HCT116 (cell line): ENCODE measurements at regions not wholly inside any gene's neighbourhood (a gene's known extent, or its start where the extent isn't known, plus 50 kb on each side); places are given as distances from the start of the nearest gene placed in this dataset.

ENCODE experiments used
- ATAC-seq: fragments of 200-7000 bp; cut with Tn5 transposase; 2 replicates; pipeline ENCODE4 v1.9.1; 2020; ENCODE audit warnings: mild to moderate bottlenecking, moderate library complexity
- BruUV-seq: library from RNA; stranded (reverse); fragments of 400-500 nt; replicated peaks from 2 replicates; lab custom pipeline; 2021; lab: Mats Ljungman, UMichigan
- CTCF ChIA-PET: fragments of 300-600 bp; sonication (Branson Sonifier 250); formaldehyde crosslinking; loops from one replicate; lab custom pipeline; 2021; ENCODE audit warnings: antibody characterized with exemption; lab: Charles Lee
- POLR2A ChIA-PET: fragments of 300-600, 350-600 bp; sonication (Branson Sonifier 250); formaldehyde crosslinking; loops from one replicate; lab custom pipeline; 2021; ENCODE audit warnings: antibody characterized with exemption; lab: Charles Lee
- RAD21 ChIA-PET, 2 experiments: fragments of 300-600 bp; sonication (Branson Sonifier 250); formaldehyde crosslinking; loops; one replicate each; lab custom pipeline; 2023; ENCODE audit warnings: low total read pairs in 2 of 2; ENCODE audit not compliant: uncharacterized antibody in 2 of 2, unreplicated experiment in 2 of 2, low non-redundant PET in 1 of 2; lab: Charles Lee
- DNase-seq: peaks from one replicate; pipeline ENCODE4 v3.0.0-alpha.2; 2010; ENCODE audit warnings: low read depth, low spot score
- H2AFZ ChIP-seq: fragments of 200-600 bp; shearing (Covaris generic), sonication (generic); 2 replicates; pipeline ENCODE4 v1.6.1; 2017; ENCODE audit warnings: low read depth, mixed run types, mixed read lengths, antibody characterized with exemption, low read length; ENCODE audit not compliant: poor library complexity, severe bottlenecking
- H3K27ac ChIP-seq: 2 replicates; pipeline ENCODE4 v1.5.1; 2012; ENCODE audit warnings: low read depth, low read length
- H3K27me3 ChIP-seq: fragments of 200-600 bp; sonication (generic); 2 replicates; pipeline ENCODE4 v1.6.1; 2016; ENCODE audit warnings: mixed run types, low read length, mixed read lengths; ENCODE audit not compliant: insufficient read depth
- H3K36me3 ChIP-seq, 2 experiments: fragments of 200-500 bp in 1 of 2; fragments of 200-600 bp in 1 of 2; sonication (Bioruptor generic) in 1 of 2; sonication (generic) in 1 of 2; 2 replicates each; pipeline versions ENCODE4 v1.5.1 to v1.6.1; 2014 to 2016; ENCODE audit warnings: low read length in 2 of 2, inconsistent platforms in 1 of 2, mixed read lengths in 1 of 2, mixed run types in 1 of 2; ENCODE audit not compliant: insufficient read depth in 2 of 2, control insufficient read depth in 1 of 2
- H3K4me1 ChIP-seq, 2 experiments: fragments of 200-600 bp in 1 of 2; sonication (generic) in 1 of 2; 2 replicates each; pipeline versions ENCODE4 v1.5.1 to v1.6.1; 2012 to 2017; ENCODE audit warnings: low read length in 2 of 2, inconsistent platforms in 1 of 2, mild to moderate bottlenecking in 1 of 2, mixed read lengths in 1 of 2, mixed run types in 1 of 2, moderate library complexity in 1 of 2; ENCODE audit not compliant: insufficient read depth in 2 of 2, control insufficient read depth in 1 of 2
- H3K4me2 ChIP-seq: fragments of 200-600 bp; sonication (generic); 2 replicates; pipeline ENCODE4 v1.6.1; 2017; ENCODE audit warnings: mixed run types, low read length, mixed read lengths
- H3K4me3 ChIP-seq, 2 experiments: fragments of 200-600 bp in 1 of 2; sonication (generic) in 1 of 2; replicated peaks in 1 of 2; 2 replicates each; pipeline ENCODE4 v1.5.1; 2011 to 2016; ENCODE audit warnings: low read length in 2 of 2, control low read depth in 1 of 2, low read depth in 1 of 2, mild to moderate bottlenecking in 1 of 2, mixed read lengths in 1 of 2, mixed run types in 1 of 2
- H3K79me2 ChIP-seq: fragments of 200-600 bp; sonication (generic); 2 replicates; pipeline ENCODE4 v1.6.1; 2017; ENCODE audit warnings: mild to moderate bottlenecking, mixed run types, low read length, moderate library complexity, mixed read lengths; ENCODE audit not compliant: insufficient read depth
- H3K9ac ChIP-seq: fragments of 200-600 bp; sonication (generic); 2 replicates; pipeline ENCODE4 v1.6.1; 2016; ENCODE audit warnings: low read length, mixed read lengths
- H3K9me2 ChIP-seq: fragments of 200-600 bp; sonication (generic), shearing (Covaris generic); 2 replicates; pipeline ENCODE4 v1.6.1; 2017; ENCODE audit warnings: mixed run types, mild to moderate bottlenecking, moderate library complexity; ENCODE audit not compliant: insufficient read depth
- H3K9me3 ChIP-seq, 2 experiments: fragments of 200-500 bp in 1 of 2; fragments of 200-600 bp in 1 of 2; sonication (Bioruptor generic) in 1 of 2; sonication (generic) in 1 of 2; 2 replicates each; pipeline ENCODE4 v1.6.1; 2014 to 2017; ENCODE audit warnings: low read length in 2 of 2, mixed read lengths in 2 of 2, inconsistent platforms in 1 of 2, low read depth in 1 of 2, mild to moderate bottlenecking in 1 of 2, mixed run types in 1 of 2, moderate library complexity in 1 of 2; ENCODE audit not compliant: control insufficient read depth in 1 of 2, insufficient read depth in 1 of 2
- H4K20me1 ChIP-seq: fragments of 200-600 bp; sonication (generic), shearing (Covaris generic); 2 replicates; pipeline ENCODE4 v1.6.1; 2017; ENCODE audit warnings: mixed run types, mild to moderate bottlenecking, moderate library complexity; ENCODE audit not compliant: insufficient read depth
- CBX3 ChIP-seq: IDR thresholded peaks from 2 replicates; pipeline ENCODE4 v1.6.1; 2012; ENCODE audit warnings: low read depth
- CEBPB ChIP-seq: IDR thresholded peaks from 2 replicates; pipeline ENCODE4 v1.6.1; 2012; ENCODE audit warnings: low read depth
- EGR1 ChIP-seq: IDR thresholded peaks from 2 replicates; pipeline ENCODE4 v1.6.1; 2012; ENCODE audit warnings: low read depth
- EZH2 ChIP-seq: fragments of 200-600 bp; sonication (generic); IDR thresholded peaks from 2 replicates; pipeline ENCODE4 v1.6.1; 2017; ENCODE audit warnings: antibody characterized with exemption, mixed run types
- EZH2phosphoT487 ChIP-seq: fragments of 200-600 bp; IDR thresholded peaks from 2 replicates; pipeline ENCODE4 v1.6.1; 2018; ENCODE audit warnings: antibody characterized with exemption, borderline replicate concordance
- FOSL1 ChIP-seq: IDR thresholded peaks from 2 replicates; pipeline ENCODE4 v1.6.1; 2012; ENCODE audit warnings: low read depth
- JUND ChIP-seq: IDR thresholded peaks from 2 replicates; pipeline ENCODE4 v1.6.1; 2012
- POLR2A ChIP-seq: IDR thresholded peaks from 2 replicates; pipeline ENCODE4 v1.7.0; 2011; ENCODE audit warnings: borderline replicate concordance; ENCODE audit not compliant: insufficient read depth, insufficient read length; ENCODE audit errors: extremely low read depth
- POLR2AphosphoS5 ChIP-seq: IDR thresholded peaks from 2 replicates; pipeline ENCODE4 v1.6.1; 2011; ENCODE audit warnings: mild to moderate bottlenecking, low read depth, low read length, moderate library complexity
- RAD21 ChIP-seq: IDR thresholded peaks from 2 replicates; pipeline ENCODE4 v1.6.1; 2012; ENCODE audit warnings: low read depth, mild to moderate bottlenecking
- SIN3A ChIP-seq: IDR thresholded peaks from 2 replicates; pipeline ENCODE4 v1.6.1; 2012; ENCODE audit warnings: low read depth
- SP1 ChIP-seq: IDR thresholded peaks from 2 replicates; pipeline ENCODE4 v1.6.1; 2012; ENCODE audit warnings: low read depth
- TCF7L2 ChIP-seq: IDR thresholded peaks from 2 replicates; pipeline ENCODE4 v1.7.0; 2011; ENCODE audit warnings: borderline replicate concordance, inconsistent platforms; ENCODE audit not compliant: insufficient read depth, insufficient read length; ENCODE audit errors: extremely low read depth
- ZNF274 ChIP-seq: fragments of 200-500 bp; sonication (Bioruptor generic); IDR thresholded peaks from 2 replicates; pipeline ENCODE4 v1.6.1; 2014; ENCODE audit warnings: mild to moderate bottlenecking, low read depth, low read length, inconsistent platforms
- intact Hi-C: fragments of 100-400 bp; cut with micrococcal nuclease; formaldehyde crosslinking; loops from 2 replicates; pipeline ENCODE4 v1.10.0; 2022
- TF ChIP-seq, protein P1 (sequence below): IDR thresholded peaks from 2 replicates; pipeline ENCODE4 v1.6.1; 2012
- TF ChIP-seq, protein P2 (sequence below): IDR thresholded peaks from 2 replicates; pipeline ENCODE4 v1.6.1; 2012; ENCODE audit warnings: low read depth
- TF ChIP-seq, protein P3 (sequence below): IDR thresholded peaks from 2 replicates; pipeline ENCODE4 v1.6.1; 2012

DNA sequence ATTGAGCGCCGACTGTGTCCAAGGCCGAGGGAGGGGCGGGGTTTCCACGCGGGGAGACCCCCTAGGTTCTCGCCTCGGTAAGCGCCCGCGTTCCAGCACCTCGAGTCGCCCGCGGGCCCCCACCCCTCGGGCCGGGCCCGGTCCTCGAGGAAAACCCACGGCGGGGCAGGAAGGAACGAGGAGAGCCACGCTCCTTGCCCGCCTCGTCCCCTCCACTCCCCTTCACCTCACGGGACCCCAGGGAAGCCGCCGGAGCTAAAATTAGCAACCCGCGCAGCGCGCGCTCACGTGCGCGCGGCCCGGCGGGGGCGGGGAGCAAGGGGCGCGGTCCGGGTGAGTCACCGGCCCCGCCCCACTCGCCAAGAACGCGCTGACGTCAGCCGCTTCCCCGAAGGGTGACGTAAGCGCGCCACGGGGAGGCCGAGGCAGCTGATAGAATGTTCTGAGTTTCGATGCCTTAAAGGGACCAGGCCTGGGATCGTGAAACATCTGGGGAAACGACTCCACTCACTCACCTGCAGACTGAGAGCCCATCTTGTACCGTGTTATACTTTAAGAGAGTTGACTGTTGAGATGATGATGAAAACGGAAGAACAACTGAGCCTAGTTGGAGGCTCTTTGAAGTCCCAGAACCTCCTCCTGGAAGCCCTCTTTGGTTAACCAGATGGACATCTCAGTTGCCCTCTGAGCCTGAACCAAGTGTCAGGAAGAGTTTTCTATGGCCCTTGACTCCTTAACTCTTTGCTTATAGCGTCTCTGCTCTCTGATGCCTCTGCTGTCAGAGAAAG is 49.7 kb upstream of the ATF3 start:
- DNase-seq (peak; percentile 79), ATAC-seq (peak; percentile 73)
- intact Hi-C loops, result no loop called here
- no peaks in the 10 kb centered on the region for H4K20me1 ChIP-seq
- TF ChIP-seq POLR2A (no peak), CEBPB (peak; percentile 62; the same call in 1 of the 2 replicates), EGR1 (peak; percentile 97), ZNF274 (no peak), SIN3A (no peak), SP1 (peak; percentile 88), EZH2 (no peak), RAD21 (no peak), TCF7L2 (no peak), POLR2AphosphoS5 (peak; percentile 48; the same call in 1 of the 2 replicates), CBX3 (peak; percentile 81), FOSL1 (peak; percentile 85), EZH2phosphoT487 (no peak), JUND (peak; percentile 93)
- TF ChIP-seq, protein P1, sequence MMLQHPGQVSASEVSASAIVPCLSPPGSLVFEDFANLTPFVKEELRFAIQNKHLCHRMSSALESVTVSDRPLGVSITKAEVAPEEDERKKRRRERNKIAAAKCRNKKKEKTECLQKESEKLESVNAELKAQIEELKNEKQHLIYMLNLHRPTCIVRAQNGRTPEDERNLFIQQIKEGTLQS, result peak; percentile 87; the same call in 1 of the 2 replicates
- TF ChIP-seq, protein P2, sequence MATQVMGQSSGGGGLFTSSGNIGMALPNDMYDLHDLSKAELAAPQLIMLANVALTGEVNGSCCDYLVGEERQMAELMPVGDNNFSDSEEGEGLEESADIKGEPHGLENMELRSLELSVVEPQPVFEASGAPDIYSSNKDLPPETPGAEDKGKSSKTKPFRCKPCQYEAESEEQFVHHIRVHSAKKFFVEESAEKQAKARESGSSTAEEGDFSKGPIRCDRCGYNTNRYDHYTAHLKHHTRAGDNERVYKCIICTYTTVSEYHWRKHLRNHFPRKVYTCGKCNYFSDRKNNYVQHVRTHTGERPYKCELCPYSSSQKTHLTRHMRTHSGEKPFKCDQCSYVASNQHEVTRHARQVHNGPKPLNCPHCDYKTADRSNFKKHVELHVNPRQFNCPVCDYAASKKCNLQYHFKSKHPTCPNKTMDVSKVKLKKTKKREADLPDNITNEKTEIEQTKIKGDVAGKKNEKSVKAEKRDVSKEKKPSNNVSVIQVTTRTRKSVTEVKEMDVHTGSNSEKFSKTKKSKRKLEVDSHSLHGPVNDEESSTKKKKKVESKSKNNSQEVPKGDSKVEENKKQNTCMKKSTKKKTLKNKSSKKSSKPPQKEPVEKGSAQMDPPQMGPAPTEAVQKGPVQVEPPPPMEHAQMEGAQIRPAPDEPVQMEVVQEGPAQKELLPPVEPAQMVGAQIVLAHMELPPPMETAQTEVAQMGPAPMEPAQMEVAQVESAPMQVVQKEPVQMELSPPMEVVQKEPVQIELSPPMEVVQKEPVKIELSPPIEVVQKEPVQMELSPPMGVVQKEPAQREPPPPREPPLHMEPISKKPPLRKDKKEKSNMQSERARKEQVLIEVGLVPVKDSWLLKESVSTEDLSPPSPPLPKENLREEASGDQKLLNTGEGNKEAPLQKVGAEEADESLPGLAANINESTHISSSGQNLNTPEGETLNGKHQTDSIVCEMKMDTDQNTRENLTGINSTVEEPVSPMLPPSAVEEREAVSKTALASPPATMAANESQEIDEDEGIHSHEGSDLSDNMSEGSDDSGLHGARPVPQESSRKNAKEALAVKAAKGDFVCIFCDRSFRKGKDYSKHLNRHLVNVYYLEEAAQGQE, result no peak
- TF ChIP-seq, protein P3, sequence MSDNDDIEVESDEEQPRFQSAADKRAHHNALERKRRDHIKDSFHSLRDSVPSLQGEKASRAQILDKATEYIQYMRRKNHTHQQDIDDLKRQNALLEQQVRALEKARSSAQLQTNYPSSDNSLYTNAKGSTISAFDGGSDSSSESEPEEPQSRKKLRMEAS, result peak; percentile 82
- BruUV-seq, result TSS peak; percentile 62
- peak overlapping the region; percentile 29 to 41 for H3K4me3 ChIP-seq
- POLR2A ChIA-PET, result interaction anchor here (0.6 kb wide), 1 partner anchor 49 kb away, joined by 4 read pairs; the partner anchor contains the start of gene ATF3
- H3K27ac ChIP-seq, result peak overlapping the region; percentile 48; the same call in 1 of the 2 replicates
- H3K36me3 ChIP-seq, result no peaks in the 10 kb centered on the region
- peaks cover 16 to 47% of the 10 kb centered on the region in 2 experiments for H3K4me1 ChIP-seq
- no peaks in the 10 kb centered on the region for H3K9me2 ChIP-seq
- peak overlapping the region; percentile 68 for H3K4me2 ChIP-seq
- CTCF ChIA-PET, result no interaction called here
- RAD21 ChIA-PET, result no interaction called here
- peaks cover 0 to 8% of the 10 kb centered on the region in 2 experiments; a peak in 1 of 4 replicates for H3K9me3 ChIP-seq
- peak overlapping the region; percentile 58 for H3K9ac ChIP-seq
- no peaks in the 10 kb centered on the region for H3K79me2 ChIP-seq
- no peaks in the 10 kb centered on the region for H3K27me3 ChIP-seq
- H2AFZ ChIP-seq, result peak overlapping the region; percentile 19
